ENCODE measurements at regions not wholly inside any gene's neighbourhood (a gene's known extent, or its start where the extent isn't known, plus 50 kb on each side); places are given as distances from the start of the nearest gene placed in this dataset.
"Not testable (repeated sequence)": the region's sequence is repeated elsewhere in the genome, so short reads cannot be mapped to it uniquely, and the experiment has no call there.

DNA sequence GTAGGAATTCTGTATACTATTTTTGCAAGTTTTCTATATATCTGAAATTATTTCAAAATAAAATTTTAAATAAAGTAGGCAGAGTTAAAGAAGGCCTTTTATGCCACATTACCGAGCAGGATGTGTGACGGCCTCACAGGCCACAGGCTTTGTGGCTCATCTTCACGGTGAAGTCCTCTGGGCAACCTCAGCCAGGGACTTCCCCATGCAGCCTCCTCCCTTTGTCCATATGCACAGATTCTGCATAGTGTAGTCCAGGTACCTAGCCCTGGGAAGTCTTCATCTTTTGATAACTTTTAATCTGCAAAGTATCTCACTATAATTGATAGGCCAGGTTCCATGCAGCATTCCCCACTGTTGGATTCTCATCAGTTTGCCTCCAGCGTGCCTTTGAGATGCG is 62.8 kb downstream of the ARHGAP11B start:
- H3K4me1 Mint-ChIP-seq (ENCODE audit: low read depth); H3K27me3 Mint-ChIP-seq (ENCODE audit: insufficient read depth); H3K4me3 Mint-ChIP-seq; H3K27ac Mint-ChIP-seq; H3K9me3 Mint-ChIP-seq; DNase-seq; H3K36me3 Mint-ChIP-seq (ENCODE audit: low read depth): not testable (repeated sequence)

DNA sequence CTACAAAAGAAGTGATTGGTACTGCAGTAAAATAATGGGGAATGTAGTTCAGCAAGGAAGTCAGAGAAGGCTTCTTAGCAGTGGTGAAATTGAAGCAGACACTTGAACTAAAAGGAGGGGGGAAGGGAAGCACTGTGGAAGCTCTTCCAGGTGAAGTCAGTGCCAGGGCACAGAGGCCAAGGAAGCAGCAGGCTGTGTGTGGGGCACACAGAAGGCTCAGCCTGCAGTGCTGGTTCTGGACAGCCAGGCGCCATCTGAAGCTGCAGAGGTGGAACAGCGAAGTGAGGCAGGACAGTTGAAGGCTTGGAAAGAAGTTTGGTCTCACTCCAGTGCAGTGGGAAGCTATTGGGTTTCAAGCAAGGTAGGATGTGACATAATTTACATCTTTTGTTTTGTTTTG is 64.2 kb downstream of the ARHGAP11B start:
- not testable (repeated sequence) for H3K27ac Mint-ChIP-seq; H3K4me1 Mint-ChIP-seq (ENCODE audit: low read depth); H3K27me3 Mint-ChIP-seq (ENCODE audit: insufficient read depth); H3K36me3 Mint-ChIP-seq (ENCODE audit: low read depth); H3K4me3 Mint-ChIP-seq; DNase-seq; H3K9me3 Mint-ChIP-seq

DNA sequence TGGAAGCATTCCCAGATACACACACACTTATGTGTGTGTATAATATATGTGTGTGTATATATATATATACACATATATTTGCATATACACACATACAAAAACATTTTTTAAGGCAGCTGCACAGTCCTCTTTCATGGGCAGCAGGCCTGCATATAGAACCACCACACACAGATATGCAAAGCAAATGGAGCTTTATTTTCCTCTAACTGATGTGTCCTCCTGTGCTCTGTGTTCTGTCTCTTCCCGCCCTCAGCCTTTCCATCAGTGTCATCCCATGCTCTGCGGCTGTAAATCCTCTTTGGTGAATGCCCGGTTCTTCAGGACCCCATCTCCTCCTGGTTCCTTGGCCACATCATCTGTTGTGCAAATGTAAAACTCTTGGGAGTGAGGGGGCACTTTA is 69.9 kb downstream of the ARHGAP11B start:
- H3K27ac Mint-ChIP-seq; H3K4me3 Mint-ChIP-seq; H3K9me3 Mint-ChIP-seq; H3K27me3 Mint-ChIP-seq (ENCODE audit: insufficient read depth); DNase-seq; H3K4me1 Mint-ChIP-seq (ENCODE audit: low read depth); H3K36me3 Mint-ChIP-seq (ENCODE audit: low read depth): not testable (repeated sequence)

DNA sequence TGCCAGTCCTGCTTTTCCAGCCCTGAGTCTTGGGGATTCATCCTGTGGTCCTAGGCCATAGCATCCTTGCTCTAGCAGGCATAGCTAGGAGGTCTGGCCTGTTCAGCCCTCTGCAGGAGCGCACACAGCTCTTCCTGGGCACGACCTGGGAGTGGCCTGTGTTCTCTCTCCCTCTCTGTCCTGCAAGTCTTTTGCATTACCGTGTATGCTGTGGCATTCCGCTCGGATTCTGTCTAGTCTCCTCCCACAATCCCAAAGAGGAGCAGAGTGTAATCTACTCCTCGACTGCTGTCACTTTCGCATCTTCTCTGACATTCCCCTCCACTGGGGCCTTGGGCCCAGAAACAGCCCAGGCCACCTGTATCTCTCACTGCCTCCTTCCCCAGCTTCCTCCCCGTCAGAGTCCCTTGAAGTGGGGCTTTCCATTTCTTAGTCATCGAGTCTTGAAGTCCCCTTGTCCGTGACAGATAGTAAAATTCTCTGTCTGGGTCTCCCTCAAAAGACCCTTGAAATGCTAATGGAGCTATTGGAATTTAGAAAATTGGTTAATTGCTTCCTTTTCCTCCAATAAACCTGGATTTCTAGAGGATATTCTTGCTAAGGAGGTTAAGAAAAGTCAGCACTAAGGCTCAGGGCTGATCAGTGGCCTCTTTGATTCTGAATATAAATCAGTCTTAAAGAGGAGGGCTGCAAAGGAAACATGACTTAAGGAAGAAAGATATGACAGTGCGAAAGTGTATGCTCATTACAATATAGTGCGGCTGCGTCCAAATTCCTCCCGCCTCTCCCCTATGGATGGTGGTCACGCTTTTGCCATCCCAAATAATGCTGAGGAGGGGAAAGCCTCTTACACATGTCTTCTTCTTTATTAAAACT is 70.7 kb downstream of the ARHGAP11B start:
- H3K27me3 Mint-ChIP-seq (ENCODE audit: insufficient read depth); H3K27ac Mint-ChIP-seq; H3K36me3 Mint-ChIP-seq (ENCODE audit: low read depth); H3K9me3 Mint-ChIP-seq; H3K4me1 Mint-ChIP-seq (ENCODE audit: low read depth); H3K4me3 Mint-ChIP-seq; DNase-seq: not testable (repeated sequence)

DNA sequence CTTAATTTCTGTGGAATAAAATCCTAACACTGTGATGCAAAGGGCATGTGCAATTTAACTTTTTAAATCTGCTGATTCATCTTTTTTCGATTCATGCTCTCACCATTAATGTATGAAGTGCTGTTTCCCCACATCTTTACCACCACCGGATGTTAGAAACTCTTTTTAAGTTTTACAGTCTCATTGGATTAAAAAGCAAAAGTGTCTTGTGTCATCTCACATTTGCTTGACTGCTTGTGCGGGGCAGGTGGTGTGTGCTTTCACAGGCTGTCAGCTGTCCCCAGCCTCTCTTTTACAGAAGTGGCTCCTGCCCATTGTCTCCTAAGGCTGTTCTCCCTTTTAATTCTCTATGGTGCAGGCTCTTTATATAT is 71.4 kb downstream of the ARHGAP11B start:
- not testable (repeated sequence) for DNase-seq; H3K4me1 Mint-ChIP-seq (ENCODE audit: low read depth); H3K9me3 Mint-ChIP-seq; H3K27me3 Mint-ChIP-seq (ENCODE audit: insufficient read depth); H3K36me3 Mint-ChIP-seq (ENCODE audit: low read depth); H3K4me3 Mint-ChIP-seq; H3K27ac Mint-ChIP-seq

DNA sequence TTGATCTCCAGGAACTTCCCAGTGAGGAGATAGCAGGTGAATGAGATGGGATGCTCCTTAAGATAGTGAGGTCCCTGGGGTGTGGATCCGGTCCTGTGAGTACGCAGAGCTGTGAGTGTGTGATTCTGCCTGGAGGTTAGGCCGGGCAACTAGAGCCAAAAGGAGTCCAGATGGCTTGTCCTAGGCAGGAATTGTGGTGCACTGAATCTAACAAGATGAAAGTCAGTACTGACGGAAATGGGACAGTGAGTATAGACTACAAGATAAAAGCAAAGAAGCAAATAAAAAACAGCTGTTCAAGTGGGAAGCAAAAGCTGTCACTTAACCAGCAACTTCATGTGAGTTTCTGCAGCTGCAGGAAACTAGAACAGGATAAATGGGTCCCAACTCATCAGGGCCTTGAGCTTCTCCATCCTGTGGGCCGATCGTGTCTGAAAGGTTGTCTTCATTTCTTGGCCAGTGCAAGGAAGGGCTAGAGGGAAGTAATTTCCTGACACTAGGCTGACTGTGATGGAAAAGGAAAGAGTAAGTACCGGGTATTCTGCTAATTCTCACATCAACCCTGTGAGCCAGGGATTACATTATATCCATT is 74.2 kb downstream of the ARHGAP11B start:
- H3K36me3 Mint-ChIP-seq (ENCODE audit: low read depth); H3K27ac Mint-ChIP-seq; H3K27me3 Mint-ChIP-seq (ENCODE audit: insufficient read depth); H3K4me1 Mint-ChIP-seq (ENCODE audit: low read depth); DNase-seq; H3K4me3 Mint-ChIP-seq; H3K9me3 Mint-ChIP-seq: not testable (repeated sequence)

DNA sequence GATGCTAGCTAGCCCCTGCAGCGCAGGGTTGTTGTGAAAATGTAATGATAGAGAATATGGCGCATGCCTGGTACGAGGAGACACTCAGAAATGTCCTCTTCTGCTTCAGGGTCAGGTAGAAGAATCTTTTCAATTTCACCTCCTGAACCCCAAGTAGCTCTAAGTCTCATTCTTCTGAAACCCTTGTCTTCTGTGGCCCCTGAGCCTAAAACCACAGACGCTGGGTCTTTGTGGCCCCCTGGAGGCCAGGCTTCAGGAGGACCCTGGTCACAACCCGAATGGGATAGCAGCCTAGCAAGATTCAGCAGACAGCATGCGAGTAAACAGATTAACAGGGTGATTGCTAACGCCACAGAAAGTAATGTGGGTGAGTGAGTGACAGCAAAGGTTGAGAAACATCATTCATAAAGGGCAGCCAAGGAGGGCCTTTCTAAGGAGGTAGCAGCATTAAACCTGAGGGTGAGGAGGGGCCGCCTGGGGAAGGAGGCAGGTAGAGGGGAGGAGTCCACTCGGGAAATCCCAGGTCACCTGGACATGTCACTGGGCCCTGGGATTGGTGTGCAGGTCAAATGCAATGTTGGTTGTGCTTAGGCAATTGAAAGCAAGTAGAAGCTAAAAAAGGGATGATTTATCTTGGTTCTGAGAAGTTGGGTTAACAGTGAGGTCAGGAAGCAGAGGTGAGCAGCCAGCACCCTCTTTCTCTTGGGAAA is 82.2 kb downstream of the ARHGAP11B start:
- H3K36me3 Mint-ChIP-seq (ENCODE audit: low read depth); H3K27ac Mint-ChIP-seq; H3K4me3 Mint-ChIP-seq; H3K4me1 Mint-ChIP-seq (ENCODE audit: low read depth); DNase-seq; H3K27me3 Mint-ChIP-seq (ENCODE audit: insufficient read depth); H3K9me3 Mint-ChIP-seq: not testable (repeated sequence)

DNA sequence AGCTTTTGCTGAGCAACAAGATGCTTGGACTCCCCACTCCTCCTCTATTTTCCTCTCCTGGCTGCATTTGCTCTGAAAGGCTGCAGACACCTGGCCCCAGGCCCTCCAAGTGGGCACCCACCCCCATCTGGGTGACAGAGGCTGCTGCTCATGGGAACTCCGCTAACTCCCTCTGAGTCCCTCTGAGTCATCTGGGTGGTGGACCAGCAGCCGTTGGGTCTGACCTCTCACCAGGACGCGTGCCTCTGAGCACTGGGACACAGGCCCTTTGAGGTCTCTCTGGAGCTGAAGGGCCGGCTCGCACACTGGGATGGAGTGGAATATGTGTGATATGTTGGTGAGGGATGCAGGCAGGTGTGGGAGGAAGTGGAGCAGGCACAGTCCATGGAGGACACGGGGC is 82.9 kb downstream of the ARHGAP11B start:
- H3K9me3 Mint-ChIP-seq; H3K27me3 Mint-ChIP-seq (ENCODE audit: insufficient read depth); DNase-seq: not testable (repeated sequence)

DNA sequence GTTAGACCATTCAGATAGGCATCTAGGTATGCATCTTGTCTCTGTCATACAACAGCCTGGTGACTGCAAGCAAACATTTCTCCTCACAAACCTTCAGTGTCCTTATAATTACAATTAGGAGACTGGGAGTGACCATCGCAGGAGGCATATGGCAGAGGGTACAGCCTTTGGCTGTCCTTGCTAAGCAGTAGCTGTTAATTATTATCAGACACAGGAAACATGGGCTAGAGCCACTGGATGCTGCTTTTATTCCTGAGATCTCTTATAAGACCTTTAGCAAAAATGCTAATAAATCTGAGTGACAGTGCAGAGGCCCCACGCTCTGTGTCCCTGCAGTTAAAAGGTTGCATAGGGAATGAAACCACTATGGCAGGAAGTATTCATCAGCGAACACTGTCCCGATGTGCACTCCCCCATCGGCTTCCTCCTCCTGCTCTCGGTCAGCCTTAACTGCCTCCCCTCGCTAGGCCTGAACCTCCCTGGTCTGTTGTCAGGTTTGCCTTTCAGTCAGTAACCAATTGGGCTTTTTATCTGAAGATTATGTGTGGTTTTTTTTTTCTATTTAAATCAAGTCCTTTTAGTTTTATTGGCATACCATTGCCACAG is 92.2 kb downstream of the ARHGAP11B start:
- not testable (repeated sequence) for H3K4me1 Mint-ChIP-seq (ENCODE audit: low read depth); H3K27me3 Mint-ChIP-seq (ENCODE audit: insufficient read depth); H3K4me3 Mint-ChIP-seq; H3K27ac Mint-ChIP-seq; DNase-seq; H3K36me3 Mint-ChIP-seq (ENCODE audit: low read depth); H3K9me3 Mint-ChIP-seq

More for the DNA sequence above, 82.9 kb downstream of the ARHGAP11B start:
- H3K4me1 Mint-ChIP-seq (ENCODE audit: low read depth); H3K36me3 Mint-ChIP-seq (ENCODE audit: low read depth); H3K4me3 Mint-ChIP-seq; H3K27ac Mint-ChIP-seq: not testable (repeated sequence)

DNA sequence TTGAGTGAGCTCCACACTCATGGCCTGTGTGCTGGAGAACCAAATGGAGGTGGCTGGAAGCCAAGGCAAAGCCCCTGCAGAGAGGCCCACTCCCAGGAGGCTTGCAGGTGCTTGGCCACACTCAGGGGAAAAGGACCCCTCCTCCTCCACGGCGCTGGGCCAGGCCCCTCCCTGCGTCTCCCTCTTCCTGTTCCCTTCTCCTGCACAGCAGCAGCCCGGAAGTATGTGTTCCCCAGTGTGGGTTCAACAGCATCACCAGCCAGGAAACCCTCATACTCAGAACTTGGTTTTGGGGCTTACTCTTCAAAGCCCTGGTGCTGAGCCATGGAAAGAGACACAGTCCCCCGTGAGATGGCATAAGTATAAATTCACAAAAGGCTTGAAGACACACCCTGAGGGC is 93.4 kb downstream of the ARHGAP11B start:
- H3K4me3 Mint-ChIP-seq; DNase-seq; H3K27me3 Mint-ChIP-seq (ENCODE audit: insufficient read depth); H3K27ac Mint-ChIP-seq; H3K4me1 Mint-ChIP-seq (ENCODE audit: low read depth); H3K9me3 Mint-ChIP-seq: not testable (repeated sequence)
- H3K36me3 Mint-ChIP-seq (ENCODE audit: low read depth): peaks cover 16% of the 10 kb centered on the region; the same call in 1 of the 2 replicates

DNA sequence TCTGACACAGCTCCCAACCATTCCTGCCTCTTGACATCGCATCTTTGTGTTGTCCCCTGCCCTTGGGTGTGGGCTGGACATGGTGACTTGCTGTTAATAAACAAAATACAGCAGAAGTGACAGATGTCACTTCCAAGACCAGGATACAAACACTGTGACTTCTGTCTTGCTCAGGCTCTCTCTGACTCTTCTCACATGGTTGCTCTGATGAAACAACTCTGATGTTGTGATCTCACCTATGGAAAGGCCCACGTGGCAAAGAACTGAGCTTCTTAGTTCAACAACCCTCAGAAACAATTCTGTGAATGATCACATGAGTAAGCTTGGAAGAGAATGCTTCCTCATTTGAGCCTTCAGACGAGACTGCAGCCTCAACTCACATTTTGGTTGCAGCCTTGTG is 94.9 kb downstream of the ARHGAP11B start:
- H3K27me3 Mint-ChIP-seq (ENCODE audit: insufficient read depth); H3K4me1 Mint-ChIP-seq (ENCODE audit: low read depth); H3K4me3 Mint-ChIP-seq; H3K9me3 Mint-ChIP-seq; DNase-seq; H3K27ac Mint-ChIP-seq: not testable (repeated sequence)
- H3K36me3 Mint-ChIP-seq (ENCODE audit: low read depth): peaks cover 17% of the 10 kb centered on the region

DNA sequence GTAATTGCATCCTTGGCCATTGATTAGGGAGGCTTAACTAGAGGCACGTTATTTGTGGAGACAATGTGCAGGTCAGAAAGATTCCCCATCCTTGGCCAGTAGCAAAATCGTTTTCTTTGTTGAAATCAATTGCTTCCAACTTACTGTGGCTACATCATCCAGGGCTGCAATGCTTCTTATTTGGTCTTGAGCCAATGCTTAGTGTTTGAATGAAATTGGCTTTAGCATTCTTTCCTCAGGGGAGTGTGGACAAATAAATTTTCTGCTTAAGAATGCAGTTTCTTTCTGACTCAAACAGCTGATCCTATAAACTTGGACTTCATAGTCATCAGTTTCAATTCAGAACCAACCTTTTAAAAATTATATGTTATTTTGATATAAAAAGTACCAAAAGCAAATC is 95.6 kb downstream of the ARHGAP11B start:
- not testable (repeated sequence) for H3K27me3 Mint-ChIP-seq (ENCODE audit: insufficient read depth); H3K9me3 Mint-ChIP-seq; H3K4me3 Mint-ChIP-seq; H3K27ac Mint-ChIP-seq; DNase-seq; H3K4me1 Mint-ChIP-seq (ENCODE audit: low read depth)
- peaks cover 24% of the 10 kb centered on the region for H3K36me3 Mint-ChIP-seq (ENCODE audit: low read depth)

DNA sequence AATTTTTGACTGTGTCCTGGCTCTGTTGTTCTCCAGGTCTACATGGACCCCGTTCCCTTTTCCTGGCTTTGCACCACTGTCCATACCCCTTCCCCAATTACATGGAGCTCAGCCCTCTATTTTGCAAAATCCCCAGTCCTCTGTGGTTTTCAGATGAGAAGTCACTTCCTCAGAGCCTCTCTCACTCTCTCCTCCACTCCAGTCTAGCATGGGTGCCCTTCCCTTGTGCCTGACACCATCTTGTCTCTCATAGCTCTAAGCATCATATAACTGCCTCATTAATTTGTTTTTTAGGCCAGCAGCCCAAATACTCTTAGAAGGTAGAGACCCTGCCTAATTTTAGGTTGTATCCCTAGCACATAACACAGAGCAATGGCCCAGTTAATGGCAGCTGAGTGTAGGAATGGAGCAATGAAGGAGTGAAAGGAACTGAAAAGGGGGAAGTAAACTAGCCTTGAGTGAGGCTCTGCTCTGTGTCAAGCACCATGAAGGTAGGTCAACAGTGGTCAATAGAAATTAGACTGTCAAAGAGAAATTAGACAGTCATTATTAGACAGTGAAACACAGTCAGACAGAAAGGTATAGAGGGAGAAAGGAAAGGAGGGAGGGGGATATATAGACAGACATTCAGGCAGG is 97.7 kb downstream of the ARHGAP11B start:
- not testable (repeated sequence) for H3K27me3 Mint-ChIP-seq (ENCODE audit: insufficient read depth); H3K4me1 Mint-ChIP-seq (ENCODE audit: low read depth); H3K9me3 Mint-ChIP-seq; H3K27ac Mint-ChIP-seq; H3K4me3 Mint-ChIP-seq; DNase-seq
- H3K36me3 Mint-ChIP-seq (ENCODE audit: low read depth): peaks cover 28% of the 10 kb centered on the region

Data from HFFc6 (cell line).